DMS153 treated with DMSO at 0.1 percent for 48 hours (cell line): ENCODE measurements at regions not wholly inside any gene's neighbourhood (a gene's known extent, or its start where the extent isn't known, plus 50 kb on each side); places are given as distances from the start of the nearest gene placed in this dataset.
"Not testable (repeated sequence)": the region's sequence is repeated elsewhere in the genome, so short reads cannot be mapped to it uniquely, and the experiment has no call there.

Experiments used
- DNase-seq: peaks from one replicate; lab custom pipeline; 2025; ENCODE audit not compliant: unreplicated experiment; lab: John Stamatoyannopoulos, UW

GRCh38 chr20:48492015-48492714 is 335.6 kb downstream of the PREX1 start:
- DNase-seq = no peak

GRCh38 chr20:48490961-48491831 is 336.6 kb downstream of the PREX1 start:
- no peak for DNase-seq

GRCh38 chr20:48490341-48490740 is 337.5 kb downstream of the PREX1 start:
- not testable (repeated sequence) for DNase-seq

GRCh38 chr20:48489656-48490055 is 338.1 kb downstream of the PREX1 start:
- DNase-seq = no peak

- DNase-seq = no peak
Observed at GRCh38 chr20:48489046-48489463, 338.7 kb downstream of the PREX1 start.

- not testable (repeated sequence) for DNase-seq
Observed at GRCh38 chr20:48488334-48489034, 339.3 kb downstream of the PREX1 start.

- no peak for DNase-seq
Observed at GRCh38 chr20:48486065-48486464, 341.7 kb downstream of the PREX1 start.

- DNase-seq = not testable (repeated sequence)
Observed at GRCh38 chr20:48485153-48485552, 342.6 kb downstream of the PREX1 start.

- DNase-seq = no peak
Observed at GRCh38 chr20:48483334-48484066, 344.3 kb downstream of the PREX1 start.

GRCh38 chr20:48482790-48483189 is 345.0 kb downstream of the PREX1 start:
- DNase-seq = no peak

GRCh38 chr20:48480216-48480772 is 347.5 kb downstream of the PREX1 start:
- no peak for DNase-seq

- DNase-seq = no peak
Observed at GRCh38 chr20:48478806-48479585, 348.8 kb downstream of the PREX1 start.

GRCh38 chr20:48478370-48478769 is 349.4 kb downstream of the PREX1 start:
- no peak for DNase-seq

GRCh38 chr20:48476854-48477253 is 350.9 kb downstream of the PREX1 start:
- no peak for DNase-seq

GRCh38 chr20:48474022-48474421 is 353.8 kb downstream of the PREX1 start:
- no peak for DNase-seq

- no peak for DNase-seq
Observed at GRCh38 chr20:48471759-48472408, 355.9 kb downstream of the PREX1 start.

- DNase-seq = no peak
Observed at GRCh38 chr20:48471176-48471575, 356.6 kb downstream of the PREX1 start.

GRCh38 chr20:48470141-48470540 is 357.7 kb downstream of the PREX1 start:
- no peak for DNase-seq

- DNase-seq = no peak
Observed at GRCh38 chr20:48469026-48469425, 358.8 kb downstream of the PREX1 start.
